HEK293 (cell line): ENCODE measurements at regions not wholly inside any gene's neighbourhood (a gene's known extent, or its start where the extent isn't known, plus 50 kb on each side); places are given as distances from the start of the nearest gene placed in this dataset.

Experiments
- CTCF ChIA-PET: fragments of 350-600 bp; formaldehyde crosslinking; extraction: SDS; loops from one replicate; lab custom pipeline; 2021; ENCODE audit warnings: antibody characterized with exemption; lab: Yijun Ruan, JAX
- POLR2A ChIA-PET: fragments of 300-600 bp; formaldehyde crosslinking; extraction: SDS; loops from one replicate; lab custom pipeline; 2020; ENCODE audit warnings: antibody characterized with exemption, inconsistent platforms; lab: Yijun Ruan, JAX
- H3K27ac ChIP-seq: fragments of 200-500 bp; sonication (Bioruptor generic); 2 replicates; pipeline ENCODE4 v1.5.1; 2014; ENCODE audit warnings: low read depth, low read length, control low read depth, inconsistent platforms; ENCODE audit errors: extremely low read depth
- H3K36me3 ChIP-seq, 2 experiments: fragments of 200-500 bp in 1 of 2; sonication (Bioruptor generic) in 1 of 2; 1 replicate in 1 of 2; 2 replicates in 1 of 2; pipeline ENCODE4 v1.5.1; 2014 to 2017; ENCODE audit warnings: inconsistent platforms in 2 of 2, low read length in 2 of 2; ENCODE audit not compliant: control insufficient read depth in 2 of 2, insufficient read depth in 1 of 2
- H3K4me1 ChIP-seq: fragments of 200-500 bp; sonication (Bioruptor generic); 2 replicates; pipeline ENCODE4 v1.5.1; 2014; ENCODE audit warnings: mild to moderate bottlenecking, low read length, inconsistent platforms; ENCODE audit not compliant: control insufficient read depth, insufficient read depth
- H3K4me3 ChIP-seq: 2 replicates; pipeline ENCODE4 v1.5.1; 2011; ENCODE audit warnings: low read depth, mild to moderate bottlenecking, control low read depth, low read length, moderate library complexity
- H3K9me3 ChIP-seq: fragments of 200-500 bp; sonication (Bioruptor generic); 2 replicates; pipeline ENCODE4 v1.5.1; 2014; ENCODE audit warnings: low read depth, low read length, inconsistent platforms; ENCODE audit not compliant: control insufficient read depth, insufficient read depth
- BCL11A ChIP-seq: fragments of 450-650 bp; formaldehyde crosslinking; IDR thresholded peaks from 2 replicates; pipeline ENCODE4 v1.5.1; 2016; ENCODE audit warnings: low read depth, missing biosample characterization, missing genetic modification characterization
- KLF1 ChIP-seq: fragments of 450-650 bp; formaldehyde crosslinking; IDR thresholded peaks from 2 replicates; pipeline ENCODE4 v1.5.1; 2016; ENCODE audit warnings: missing biosample characterization, missing genetic modification characterization
- REPIN1 ChIP-seq: fragments of 450-650 bp; formaldehyde crosslinking; IDR thresholded peaks from 2 replicates; pipeline ENCODE4 v1.5.1; 2017; ENCODE audit warnings: missing biosample characterization, missing genetic modification characterization, low read depth
- TSHZ1 ChIP-seq: fragments of 450-650 bp; formaldehyde crosslinking; IDR thresholded peaks from 2 replicates; pipeline ENCODE4 v1.5.1; 2016; ENCODE audit warnings: missing biosample characterization, missing genetic modification characterization, borderline replicate concordance
- ZBTB1 ChIP-seq: fragments of 450-650 bp; formaldehyde crosslinking; IDR thresholded peaks from 2 replicates; pipeline ENCODE4 v1.5.1; 2016; ENCODE audit warnings: missing biosample characterization, missing genetic modification characterization
- ZBTB17 ChIP-seq: fragments of 450-650 bp; formaldehyde crosslinking; IDR thresholded peaks from 2 replicates; pipeline ENCODE4 v1.5.1; 2016; ENCODE audit warnings: missing biosample characterization, missing genetic modification characterization
- ZBTB49 ChIP-seq: fragments of 450-650 bp; formaldehyde crosslinking; IDR thresholded peaks from 2 replicates; pipeline ENCODE4 v1.5.1; 2016; ENCODE audit warnings: missing biosample characterization, missing genetic modification characterization, low read depth
- ZFP41 ChIP-seq: fragments of 450-650 bp; formaldehyde crosslinking; IDR thresholded peaks from 2 replicates; pipeline ENCODE4 v1.5.1; 2016; ENCODE audit warnings: missing biosample characterization, missing genetic modification characterization, borderline replicate concordance
- ZNF132 ChIP-seq: fragments of 450-650 bp; formaldehyde crosslinking; IDR thresholded peaks from 2 replicates; pipeline ENCODE4 v1.5.1; 2017; ENCODE audit warnings: missing biosample characterization, missing genetic modification characterization, borderline replicate concordance
- ZNF146 ChIP-seq: fragments of 450-650 bp; formaldehyde crosslinking; IDR thresholded peaks from 2 replicates; pipeline ENCODE4 v1.5.1; 2016; ENCODE audit warnings: missing biosample characterization, missing genetic modification characterization
- ZNF362 ChIP-seq: fragments of 450-650 bp; formaldehyde crosslinking; IDR thresholded peaks from 2 replicates; pipeline ENCODE4 v1.5.1; 2016; ENCODE audit warnings: missing biosample characterization, missing genetic modification characterization
- ZNF391 ChIP-seq: fragments of 450-650 bp; formaldehyde crosslinking; IDR thresholded peaks from 2 replicates; pipeline ENCODE4 v1.5.1; 2016; ENCODE audit warnings: low read depth, missing biosample characterization, missing genetic modification characterization, borderline replicate concordance
- ZNF621 ChIP-seq: fragments of 450-650 bp; formaldehyde crosslinking; IDR thresholded peaks from 2 replicates; pipeline ENCODE4 v1.5.1; 2017; ENCODE audit warnings: missing biosample characterization, missing genetic modification characterization
- ZNF623 ChIP-seq: fragments of 450-650 bp; formaldehyde crosslinking; IDR thresholded peaks from 2 replicates; pipeline ENCODE4 v1.5.1; 2016; ENCODE audit warnings: missing biosample characterization, missing genetic modification characterization
- ZNF660 ChIP-seq: fragments of 450-650 bp; IDR thresholded peaks from 2 replicates; pipeline ENCODE4 v1.5.1; 2018; ENCODE audit warnings: missing biosample characterization, mild to moderate bottlenecking, missing genetic modification characterization
- ZNF776 ChIP-seq: fragments of 450-650 bp; formaldehyde crosslinking; IDR thresholded peaks from 2 replicates; pipeline ENCODE4 v1.5.0; 2017; ENCODE audit warnings: missing biosample characterization, missing genetic modification characterization, borderline replicate concordance
- ZNF843 ChIP-seq: fragments of 450-650 bp; formaldehyde crosslinking; IDR thresholded peaks from 2 replicates; pipeline ENCODE4 v1.5.1; 2016; ENCODE audit warnings: missing biosample characterization, missing genetic modification characterization
- ZXDB ChIP-seq: fragments of 450-650 bp; formaldehyde crosslinking; IDR thresholded peaks from 2 replicates; pipeline ENCODE4 v1.5.1; 2016; ENCODE audit warnings: missing biosample characterization, missing genetic modification characterization
- TF ChIP-seq, protein P1 (sequence below): fragments of 450-650 bp; IDR thresholded peaks from 2 replicates; pipeline ENCODE4 v1.5.1; 2018; ENCODE audit warnings: missing biosample characterization, missing genetic modification characterization
- TF ChIP-seq, protein P2 (sequence below): fragments of 450-650 bp; formaldehyde crosslinking; IDR thresholded peaks from 2 replicates; pipeline ENCODE4 v1.5.1; 2016; ENCODE audit warnings: missing biosample characterization, missing genetic modification characterization, low read depth

GRCh38 chr3:112745567-112746248 is 101.0 kb downstream of the CD200R1L start (continued):
- no peak for TF ChIP-seq KLF1 (tag by site-specific recombination)
- no peak for TF ChIP-seq ZNF621 (tag by site-specific recombination)
- TF ChIP-seq ZNF623 (tag by site-specific recombination), result no peak
- TF ChIP-seq ZBTB1 (tag by site-specific recombination), result no peak
- TF ChIP-seq TSHZ1 (tag by site-specific recombination), result no peak
- no peak for TF ChIP-seq ZNF391 (tag by site-specific recombination)

- Histone ChIP-seq H3K9me3 (no peaks in the 10 kb centered on the region), H3K4me1 (no peaks in the 10 kb centered on the region; the same call in 1 of the 2 replicates), H3K36me3 (no peaks in the 10 kb centered on the region), H3K4me3 (no peak overlapping the region), H3K27ac (no peak overlapping the region)
- ChIA-PET CTCF (interaction anchor here (0.9 to 1.0 kb wide), 2 partner anchors 10 to 246 kb away, joined by 4 to 5 read pairs; partner anchors contain the start of gene GTPBP8), POLR2A (interaction anchor here (0.6 kb wide), 1 partner anchor 46 kb away, joined by 3 read pairs; no protein-coding TSS in a partner anchor)
- TF ChIP-seq, protein P1, sequence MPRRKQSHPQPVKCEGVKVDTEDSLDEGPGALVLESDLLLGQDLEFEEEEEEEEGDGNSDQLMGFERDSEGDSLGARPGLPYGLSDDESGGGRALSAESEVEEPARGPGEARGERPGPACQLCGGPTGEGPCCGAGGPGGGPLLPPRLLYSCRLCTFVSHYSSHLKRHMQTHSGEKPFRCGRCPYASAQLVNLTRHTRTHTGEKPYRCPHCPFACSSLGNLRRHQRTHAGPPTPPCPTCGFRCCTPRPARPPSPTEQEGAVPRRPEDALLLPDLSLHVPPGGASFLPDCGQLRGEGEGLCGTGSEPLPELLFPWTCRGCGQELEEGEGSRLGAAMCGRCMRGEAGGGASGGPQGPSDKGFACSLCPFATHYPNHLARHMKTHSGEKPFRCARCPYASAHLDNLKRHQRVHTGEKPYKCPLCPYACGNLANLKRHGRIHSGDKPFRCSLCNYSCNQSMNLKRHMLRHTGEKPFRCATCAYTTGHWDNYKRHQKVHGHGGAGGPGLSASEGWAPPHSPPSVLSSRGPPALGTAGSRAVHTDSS (tag by site-specific recombination), result no peak
- TF ChIP-seq BCL11A (no peak), ZBTB49 (tag by site-specific recombination) (no peak), ZNF146 (tag by site-specific recombination) (no peak), ZBTB17 (tag by site-specific recombination) (no peak), ZNF776 (tag by site-specific recombination) (no peak), ZNF843 (tag by site-specific recombination) (no peak), ZNF362 (tag by site-specific recombination) (no peak), ZNF132 (tag by site-specific recombination) (no peak), TSHZ1 (tag by site-specific recombination) (no peak), ZFP41 (tag by site-specific recombination) (no peak), ZNF660 (tag by site-specific recombination) (no peak), ZXDB (tag by site-specific recombination) (no peak), ZNF391 (tag by site-specific recombination) (no peak), REPIN1 (tag by site-specific recombination) (no peak)
- TF ChIP-seq, protein P2, sequence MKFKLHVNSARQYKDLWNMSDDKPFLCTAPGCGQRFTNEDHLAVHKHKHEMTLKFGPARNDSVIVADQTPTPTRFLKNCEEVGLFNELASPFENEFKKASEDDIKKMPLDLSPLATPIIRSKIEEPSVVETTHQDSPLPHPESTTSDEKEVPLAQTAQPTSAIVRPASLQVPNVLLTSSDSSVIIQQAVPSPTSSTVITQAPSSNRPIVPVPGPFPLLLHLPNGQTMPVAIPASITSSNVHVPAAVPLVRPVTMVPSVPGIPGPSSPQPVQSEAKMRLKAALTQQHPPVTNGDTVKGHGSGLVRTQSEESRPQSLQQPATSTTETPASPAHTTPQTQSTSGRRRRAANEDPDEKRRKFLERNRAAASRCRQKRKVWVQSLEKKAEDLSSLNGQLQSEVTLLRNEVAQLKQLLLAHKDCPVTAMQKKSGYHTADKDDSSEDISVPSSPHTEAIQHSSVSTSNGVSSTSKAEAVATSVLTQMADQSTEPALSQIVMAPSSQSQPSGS, result no peak
Measured at GRCh38 chr3:112744825-112745566, 101.7 kb downstream of the CD200R1L start.
